HG02763 (cell line): ENCODE measurements at regions not wholly inside any gene's neighbourhood (a gene's known extent, or its start where the extent isn't known, plus 50 kb on each side); places are given as distances from the start of the nearest gene placed in this dataset.
A peak's percentile ranks its signal among the peaks of the same experiment; 100 is the strongest.

Experiments
- ATAC-seq: cut with Tn5 transposase; IDR thresholded peaks from one replicate; pipeline ENCODE4 v1.9.1; 2021; ENCODE audit warnings: mild to moderate bottlenecking, moderate library complexity; ENCODE audit not compliant: unreplicated experiment

DNA sequence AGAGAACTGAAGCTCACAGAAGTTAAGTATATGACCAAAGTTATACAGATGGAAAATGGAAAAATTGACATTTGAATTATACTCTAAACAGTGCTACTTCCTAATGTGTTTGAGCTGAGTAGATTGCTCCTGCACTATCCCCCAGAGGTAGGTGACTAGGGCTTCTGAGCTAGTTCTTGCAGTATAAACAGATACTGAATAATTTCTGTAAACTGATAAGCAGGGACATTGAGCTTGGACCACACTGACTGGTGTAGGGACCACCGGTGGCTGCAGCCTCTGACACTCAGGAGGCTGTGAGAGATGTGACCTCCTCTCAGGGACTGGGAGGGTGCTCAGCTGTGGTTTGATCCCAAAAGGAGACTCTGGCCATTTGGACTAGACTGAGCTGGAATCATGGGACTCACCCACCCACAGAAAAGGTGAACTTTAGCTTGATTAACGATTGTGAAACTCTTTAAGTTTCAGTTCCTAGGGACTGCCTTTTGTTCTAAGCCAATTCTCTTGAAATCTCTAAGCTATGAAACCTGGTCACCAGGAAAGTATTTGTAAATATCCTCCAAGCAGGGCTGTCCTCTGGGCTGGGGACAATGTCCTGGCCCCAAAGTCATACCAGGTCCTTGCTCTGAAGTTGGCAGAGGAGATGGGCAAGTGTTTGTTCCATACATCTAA, 291.5 kb downstream of the SEC61B start:
- peak; percentile 52 for ATAC-seq

DNA sequence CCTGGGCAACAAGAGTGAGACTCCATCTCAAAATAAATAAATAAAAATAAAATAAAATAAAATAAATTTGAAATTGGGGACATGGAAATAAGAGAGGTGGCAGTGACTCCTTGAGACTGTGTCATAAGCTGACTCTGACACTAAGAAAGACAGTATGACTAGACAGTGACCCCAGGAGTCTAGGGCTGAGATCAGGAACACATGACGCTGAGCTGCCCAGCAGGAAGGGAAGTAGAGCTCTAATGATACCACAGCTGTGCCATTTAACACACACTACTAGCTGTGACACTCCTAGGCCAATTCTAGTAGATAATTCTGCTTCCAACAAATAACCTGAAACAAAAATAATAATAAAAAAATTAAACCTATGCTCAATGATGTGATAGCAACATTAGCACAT, 293.0 kb downstream of the SEC61B start:
- ATAC-seq: no peak

DNA sequence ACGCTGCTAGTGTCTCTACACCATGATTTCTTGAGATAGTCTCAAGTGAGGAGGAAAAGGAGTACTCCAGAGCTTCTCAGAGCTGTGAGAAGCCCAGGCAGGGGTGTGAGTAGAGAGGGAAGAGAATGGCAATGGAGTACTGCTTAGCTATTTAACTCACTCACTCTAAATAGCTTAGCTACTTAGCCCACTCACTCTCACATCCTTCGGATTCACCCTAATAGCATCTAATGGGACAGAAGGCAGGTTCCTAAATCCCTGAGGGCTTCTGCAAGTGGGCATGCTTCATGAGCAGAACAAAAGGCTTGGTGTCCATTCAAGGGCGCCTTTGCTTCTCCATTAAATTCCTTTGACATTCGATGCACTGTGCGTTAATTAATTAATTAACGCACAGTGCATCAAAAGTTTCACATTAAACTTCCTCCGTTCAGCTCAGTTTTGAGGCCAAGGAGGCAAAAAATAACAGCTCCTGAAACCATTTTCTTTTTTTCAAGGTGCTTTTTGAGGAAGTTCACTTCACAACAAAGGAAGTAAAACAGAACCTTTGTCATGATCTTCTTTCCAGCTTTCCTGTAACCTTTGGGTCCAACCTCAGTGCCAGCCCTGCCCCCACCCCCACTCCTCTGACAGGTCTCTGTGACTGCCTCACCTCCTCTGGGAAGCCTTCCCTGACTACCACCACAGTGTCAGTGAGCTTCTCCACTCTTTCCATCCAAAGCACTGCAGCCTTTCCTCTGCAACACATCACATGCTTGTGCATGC, 294.0 kb downstream of the SEC61B start:
- ATAC-seq: no peak

DNA sequence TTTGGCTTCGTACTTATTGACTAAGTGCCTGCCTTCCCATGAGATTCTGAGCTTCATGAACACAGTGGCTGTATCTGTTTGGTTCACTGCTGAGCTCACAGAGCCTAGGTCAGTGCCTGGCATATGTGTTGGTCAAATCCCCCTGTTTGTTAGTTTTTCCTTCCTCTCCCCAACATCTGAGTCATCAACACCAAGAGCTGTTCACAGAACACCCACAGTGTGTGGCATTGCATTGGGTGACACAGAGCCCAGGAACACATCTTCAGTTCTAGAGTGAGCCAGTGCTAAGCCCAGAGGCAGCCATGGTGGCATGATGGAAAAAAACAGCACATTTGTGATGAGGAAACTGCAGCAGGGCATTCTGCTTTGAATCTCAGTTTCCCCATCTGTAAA, 294.6 kb downstream of the SEC61B start:
- ATAC-seq: no peak

DNA sequence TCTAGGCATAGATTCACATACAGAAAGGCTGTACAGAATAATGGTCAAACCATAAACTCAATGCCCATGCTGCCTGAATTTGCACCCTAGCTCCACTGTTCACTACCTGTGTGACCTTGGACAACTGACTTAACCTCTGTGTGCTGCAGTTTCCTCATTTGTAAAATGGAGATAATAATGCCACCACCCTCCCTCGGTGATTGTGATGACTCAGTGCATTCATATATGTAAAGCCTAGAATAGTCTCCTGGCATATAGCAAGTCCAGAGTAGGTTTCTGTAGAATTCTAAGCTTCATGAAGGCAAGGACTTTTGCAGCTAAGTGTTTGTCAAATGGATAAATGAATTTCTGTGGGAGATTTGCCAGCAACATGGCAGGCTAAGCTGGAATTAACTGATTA, 297.8 kb upstream of the NR4A3 start:
- ATAC-seq: no peak

DNA sequence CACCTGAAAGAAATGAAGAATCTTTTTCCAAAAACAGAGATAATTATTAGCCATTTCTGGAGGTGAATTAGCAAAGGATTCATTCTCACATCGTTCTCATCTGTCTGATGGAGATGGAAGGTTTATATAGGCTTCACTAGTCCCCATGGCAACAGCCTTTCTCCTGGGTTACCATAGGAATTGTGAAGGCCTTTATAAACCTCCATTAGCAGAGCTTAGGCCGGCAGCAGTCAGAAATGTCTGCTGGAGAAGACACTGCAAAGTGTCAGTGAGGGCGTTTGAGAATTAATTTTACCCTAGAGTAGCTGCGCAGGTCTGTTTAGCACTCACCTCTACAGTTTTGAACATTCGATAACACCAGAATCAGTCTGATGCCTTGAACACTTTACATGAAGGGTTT, 290.4 kb upstream of the NR4A3 start:
- ATAC-seq: no peak

DNA sequence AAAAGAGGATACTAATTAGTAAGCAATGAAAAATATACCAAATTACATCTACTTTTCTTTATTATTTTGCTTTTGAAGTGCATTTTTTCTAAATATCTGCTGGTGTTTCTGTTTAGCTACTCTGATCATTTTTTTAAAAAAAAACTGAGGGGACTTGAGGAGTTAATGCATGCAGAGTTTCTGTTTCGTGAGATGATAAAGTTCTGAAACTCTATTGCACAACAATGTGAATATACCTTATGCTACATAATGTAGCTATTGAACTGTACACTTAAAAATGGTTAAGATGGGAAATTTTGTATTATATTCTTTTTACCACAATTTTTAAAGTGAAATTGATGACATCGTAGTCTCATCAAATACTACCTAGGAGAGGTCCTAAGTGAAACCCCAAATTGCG, 288.3 kb upstream of the NR4A3 start:
- ATAC-seq: no peak

DNA sequence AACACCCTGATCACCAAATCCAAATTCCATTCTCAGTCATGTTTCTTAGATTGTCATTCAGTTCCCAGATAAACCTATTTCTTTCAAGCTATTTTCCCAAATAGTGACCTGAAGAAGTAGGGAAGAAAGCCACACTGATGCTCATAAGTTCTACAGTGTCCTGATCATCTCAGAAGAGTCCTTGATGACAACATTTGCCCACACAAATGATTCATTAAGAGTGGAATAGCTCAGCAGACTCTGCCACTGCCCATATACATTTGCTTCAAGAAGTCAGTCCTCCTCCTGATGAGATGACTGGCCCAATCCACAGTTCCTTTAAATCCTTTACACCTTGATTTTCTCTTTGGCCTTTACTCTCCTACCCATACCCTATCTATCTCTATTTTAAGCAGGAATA, 283.7 kb upstream of the NR4A3 start:
- no peak for ATAC-seq

DNA sequence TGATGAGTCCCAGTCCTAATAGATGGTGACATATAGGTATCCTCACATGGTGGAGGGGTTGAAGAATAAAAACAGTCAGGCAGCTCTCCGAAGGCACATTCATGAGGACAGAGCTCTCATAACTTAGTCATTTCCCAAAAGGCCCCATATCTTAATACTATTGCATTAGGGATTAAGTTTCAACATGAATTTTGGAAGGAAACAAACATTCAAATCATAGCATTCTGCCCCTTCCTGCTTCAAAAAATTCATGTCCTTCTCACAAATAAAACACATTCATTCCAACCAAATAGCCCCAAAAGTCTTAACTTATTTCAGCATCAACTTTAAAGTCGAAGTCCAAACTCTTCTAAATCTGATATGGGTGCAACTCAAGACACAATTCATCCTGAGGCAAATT, 277.2 kb upstream of the NR4A3 start:
- ATAC-seq: no peak

DNA sequence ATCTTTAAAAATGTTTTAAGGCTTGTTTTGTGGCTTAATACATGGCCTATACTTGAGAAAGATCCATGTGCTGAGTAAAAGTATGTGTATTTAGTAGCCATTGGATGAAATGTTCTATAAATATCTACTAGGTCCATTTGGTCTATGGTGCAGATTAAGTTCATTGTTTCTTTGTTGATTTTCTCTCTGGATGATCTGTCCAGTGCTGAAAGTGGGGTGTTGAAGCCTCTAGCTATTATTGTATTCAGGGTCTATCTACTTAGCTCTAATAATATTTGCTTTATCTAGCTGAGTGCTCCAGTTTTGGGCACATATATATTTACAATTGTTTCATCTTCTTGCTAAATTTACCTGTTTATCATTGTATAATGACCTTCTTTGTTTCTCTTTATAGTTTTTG, 272.2 kb upstream of the NR4A3 start:
- no peak for ATAC-seq

DNA sequence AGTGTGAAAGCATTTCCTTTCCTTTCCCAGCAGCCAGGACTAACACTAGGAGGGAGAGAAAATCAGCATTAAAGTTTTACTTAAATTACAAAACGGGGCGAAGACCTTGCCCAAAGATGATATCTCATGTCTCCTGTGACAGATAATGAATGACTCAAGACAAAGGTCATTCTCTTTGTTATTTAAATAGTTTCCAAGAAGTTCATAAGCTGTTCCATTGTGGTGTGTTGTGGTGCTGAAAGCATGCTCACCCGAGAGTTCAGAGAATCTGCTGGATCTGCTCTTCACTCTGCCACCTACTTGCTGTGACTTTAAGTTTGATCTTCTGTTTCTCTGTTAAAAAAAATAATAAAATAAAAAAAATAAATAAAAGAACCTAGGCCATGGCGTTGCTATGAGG, 265.9 kb upstream of the NR4A3 start:
- ATAC-seq: no peak

DNA sequence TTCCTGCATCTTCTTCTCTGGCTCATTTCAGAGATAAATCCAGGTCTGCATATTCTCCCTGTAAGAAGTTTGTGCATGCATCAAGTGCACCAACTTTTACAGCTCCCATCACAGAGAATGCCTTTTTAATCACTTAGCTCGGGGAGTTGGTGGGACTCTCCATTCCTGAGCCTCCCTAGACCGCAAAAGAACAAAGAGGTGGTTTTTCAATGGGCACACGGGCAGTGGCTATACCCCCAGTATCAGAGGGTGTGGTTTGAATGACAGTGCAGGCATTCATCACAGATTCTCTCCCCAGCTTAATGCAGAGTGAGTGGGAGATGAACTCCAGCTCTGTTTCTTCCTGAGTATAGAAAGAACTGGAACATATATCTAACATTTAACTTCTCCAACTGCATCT, 264.7 kb upstream of the NR4A3 start:
- no peak for ATAC-seq

DNA sequence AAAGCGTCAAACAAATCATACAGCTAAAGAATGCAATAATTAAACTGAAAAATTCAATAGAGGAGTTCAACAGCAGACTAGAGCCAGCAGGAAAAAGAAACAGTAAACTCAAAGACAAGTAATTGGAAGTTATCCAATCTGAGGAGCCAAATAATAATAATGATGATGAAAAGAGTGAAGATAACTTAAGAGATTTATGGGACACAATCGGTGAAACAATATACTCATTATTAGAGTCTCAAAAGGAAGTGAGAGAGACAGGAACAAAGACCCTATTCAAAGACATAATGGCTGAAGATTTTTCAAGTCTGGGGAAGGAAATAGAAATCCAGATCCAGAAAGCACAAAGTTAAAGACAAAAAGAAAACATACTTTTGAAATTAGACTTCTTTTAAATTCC, 263.9 kb upstream of the NR4A3 start:
- ATAC-seq: no peak

DNA sequence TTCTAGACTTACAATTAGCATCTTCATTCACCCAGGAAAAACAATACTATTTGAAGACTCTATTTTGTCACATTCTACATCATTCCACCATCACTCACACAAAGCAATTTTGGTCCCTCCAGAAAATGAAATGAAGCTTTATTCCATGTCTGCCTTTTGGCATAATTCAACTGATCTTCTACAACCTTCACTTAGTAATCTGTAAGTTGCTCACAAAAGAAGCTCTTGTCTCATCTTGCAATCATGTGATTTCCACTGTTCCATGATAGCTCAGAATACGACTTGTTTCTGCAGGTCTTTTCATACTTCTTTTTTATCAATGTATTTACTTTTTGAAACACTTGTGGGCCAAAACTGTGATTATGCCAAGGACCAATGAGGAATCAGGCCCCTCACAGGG, 261.9 kb upstream of the NR4A3 start:
- ATAC-seq: no peak

DNA sequence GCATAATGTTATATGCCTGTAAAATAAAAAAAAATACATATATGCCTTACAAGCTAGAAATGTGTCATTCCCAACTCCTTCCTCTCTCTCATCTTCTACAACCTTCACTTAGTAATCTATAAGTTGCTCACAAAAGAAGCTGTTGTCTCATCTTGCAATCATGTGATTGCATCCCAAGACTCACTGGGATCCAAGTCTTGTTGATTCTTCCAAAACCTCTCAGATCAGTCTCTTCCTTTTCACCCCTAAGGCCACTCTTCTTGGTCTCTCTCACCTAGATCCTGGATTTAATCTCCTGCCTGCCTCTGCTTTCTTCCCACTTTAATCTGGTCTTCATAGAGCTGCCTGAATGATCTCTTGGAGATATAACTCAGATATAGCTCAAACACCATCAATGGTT, 261.1 kb upstream of the NR4A3 start:
- ATAC-seq: no peak

DNA sequence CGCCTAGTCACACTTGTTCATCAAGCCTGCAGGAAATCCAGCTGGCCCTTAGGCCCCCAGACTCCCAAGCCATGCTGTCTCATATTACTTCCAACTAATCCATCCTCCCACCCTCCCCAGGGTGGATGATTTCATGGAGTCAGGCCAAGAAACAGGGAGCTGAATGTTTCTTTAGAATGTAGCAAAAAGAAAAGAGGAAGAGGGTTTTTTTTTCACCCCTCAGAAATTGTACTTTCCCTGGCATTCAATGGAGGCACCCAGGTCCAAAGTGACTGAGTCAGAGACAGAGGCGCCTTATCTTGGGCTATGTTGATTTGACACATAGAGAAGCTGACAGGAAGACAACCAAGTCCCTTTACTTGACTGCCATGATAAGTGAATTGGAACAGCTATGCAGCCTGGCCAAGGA, 260.2 kb upstream of the NR4A3 start:
- ATAC-seq: no peak

DNA sequence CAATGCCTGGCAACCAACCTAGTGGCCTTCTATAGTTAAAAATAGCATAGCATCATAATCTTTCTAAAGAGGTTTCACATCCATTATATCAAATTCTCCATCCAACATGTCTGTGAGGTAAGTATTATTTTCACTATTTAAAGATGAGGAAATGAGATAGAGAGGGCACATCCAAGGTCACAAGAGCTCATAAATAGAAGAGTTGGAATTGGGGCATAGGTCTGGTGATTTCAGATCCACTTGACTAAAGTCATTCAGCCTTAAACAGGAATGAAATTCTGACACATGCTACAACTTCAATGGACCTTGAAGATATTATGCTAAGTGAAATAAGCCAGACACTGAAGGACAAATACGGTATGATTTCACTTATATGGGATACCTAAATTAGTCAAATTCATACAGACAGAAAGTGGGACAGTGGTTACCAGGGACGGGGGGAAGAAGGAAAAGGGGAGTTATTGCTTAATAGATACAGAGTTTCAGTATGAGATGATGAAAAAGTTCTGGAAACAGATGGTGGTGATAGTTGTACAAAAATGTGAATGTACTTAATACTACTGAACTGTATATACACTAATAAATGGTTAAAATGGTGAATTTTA, 259.6 kb upstream of the NR4A3 start:
- ATAC-seq: no peak

DNA sequence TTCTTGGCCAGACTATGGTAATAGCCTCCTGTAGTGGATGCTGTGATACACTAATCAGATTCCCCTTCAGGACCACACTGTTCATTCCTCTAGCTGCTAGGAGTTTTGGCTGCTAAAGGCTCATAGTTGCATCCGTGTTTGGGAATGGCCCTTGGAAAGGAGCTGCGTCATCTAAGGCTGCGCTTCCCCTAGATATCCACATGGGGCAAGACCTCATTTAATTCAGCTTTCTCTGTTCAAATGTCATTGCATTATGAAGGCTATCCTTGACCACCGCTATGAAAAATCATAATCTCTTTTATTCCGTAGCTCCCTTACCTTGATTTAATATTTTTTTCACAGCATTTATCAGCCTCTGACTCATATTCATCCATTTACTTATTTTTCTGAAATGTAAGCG, 258.3 kb upstream of the NR4A3 start:
- no peak for ATAC-seq

DNA sequence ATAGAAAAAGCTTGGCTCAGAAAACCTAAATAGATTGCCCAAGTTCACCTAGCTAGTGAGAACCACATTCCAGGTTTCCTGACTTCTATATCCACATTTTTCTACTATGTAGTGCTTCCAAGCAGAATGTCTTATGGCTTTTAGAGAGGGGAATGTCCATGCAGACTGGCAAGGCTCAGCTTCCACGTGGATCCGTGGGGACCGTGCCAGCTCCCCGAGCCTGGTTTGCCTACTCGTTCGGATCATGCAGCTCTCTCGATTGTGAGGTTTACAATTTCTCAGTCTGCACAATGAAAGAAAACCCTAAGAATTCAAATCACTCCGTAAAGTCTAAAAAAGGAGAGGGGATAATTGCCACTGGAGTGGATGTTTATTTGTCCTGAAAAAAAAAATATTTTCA, 256.5 kb upstream of the NR4A3 start:
- ATAC-seq: no peak

DNA sequence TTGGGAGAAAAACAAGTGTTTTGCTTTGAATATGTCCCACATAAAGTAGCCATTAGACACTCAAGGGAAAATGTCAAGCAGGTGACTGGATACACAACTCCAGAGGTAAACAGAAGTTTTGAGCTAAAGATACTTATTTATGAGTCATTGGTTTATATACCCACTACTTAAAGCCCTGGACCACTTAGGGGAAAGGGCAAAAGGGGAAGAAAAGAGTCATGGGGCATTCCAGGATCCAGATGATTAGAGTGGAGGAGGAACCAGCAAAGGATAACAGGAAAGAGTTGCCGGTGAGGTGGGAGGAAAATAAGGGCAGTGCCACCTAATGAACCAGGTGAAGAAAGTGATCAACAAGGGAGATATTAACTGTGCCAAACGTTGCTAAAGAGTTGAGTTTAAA, 254.2 kb upstream of the NR4A3 start:
- no peak for ATAC-seq

DNA sequence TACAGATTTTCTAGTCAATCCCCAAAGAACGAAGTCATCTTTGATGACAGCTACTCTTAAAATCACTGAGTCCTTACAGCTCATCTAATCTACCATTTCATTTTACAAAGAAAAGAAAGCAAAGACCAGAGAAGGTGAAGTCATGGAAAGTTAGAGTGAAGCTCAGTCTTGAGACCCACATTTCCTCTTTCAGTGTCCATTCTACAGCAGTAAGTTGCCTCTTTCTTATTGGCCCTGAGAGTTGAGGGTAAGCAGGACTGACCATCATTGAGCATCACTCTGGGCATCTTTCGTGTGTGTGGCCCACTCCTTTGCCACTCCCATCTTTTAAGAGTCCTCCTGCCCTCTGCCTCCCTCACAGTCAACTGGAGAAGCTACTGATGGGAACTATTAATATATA, 251.8 kb upstream of the NR4A3 start:
- ATAC-seq: no peak

DNA sequence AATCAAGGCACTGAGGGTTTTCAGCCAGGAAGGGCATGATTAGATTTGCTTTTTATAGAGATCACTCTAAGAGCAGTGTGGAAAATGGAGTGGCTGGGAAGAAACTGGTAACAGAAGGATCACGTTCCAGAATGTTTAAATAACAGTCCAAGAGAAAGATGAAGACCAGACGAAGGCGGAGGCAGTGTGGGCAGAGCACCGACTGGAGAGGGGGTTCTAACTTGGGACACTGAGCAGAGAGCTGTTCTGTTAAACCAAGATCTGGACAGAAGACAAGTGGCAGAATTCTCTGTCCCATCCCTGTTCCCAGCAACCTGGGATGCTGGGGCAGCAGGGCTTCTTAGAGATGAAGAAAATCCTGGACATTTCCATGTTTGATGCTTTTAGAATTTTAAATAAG, 249.1 kb upstream of the NR4A3 start:
- ATAC-seq: no peak
